Breast epithelium (tissue), 4 donors: ENCODE measurements at regions not wholly inside any gene's neighbourhood (a gene's known extent, or its start where the extent isn't known, plus 50 kb on each side); places are given as distances from the start of the nearest gene placed in this dataset.

Experiments used
- DNase-seq, 2 donors: peaks; one replicate each; pipeline ENCODE4 v3.0.0-alpha.2; 2019; ENCODE audit warnings: low spot score in 2 of 2
- H3K27ac ChIP-seq, 2 donors: fragments of 200-600 bp; sonication (generic) in 1 of 2; one replicate each; pipeline ENCODE4 v1.5.1; 2016 to 2019; ENCODE audit warnings: mild to moderate bottlenecking in 1 of 2
- H3K27me3 ChIP-seq, 2 donors: fragments of 200-600 bp; sonication (generic) in 1 of 2; one replicate each; pipeline versions ENCODE4 v1.5.1 to v1.6.0; 2017 to 2019; ENCODE audit warnings: control low read depth in 1 of 2, mild to moderate bottlenecking in 1 of 2
- H3K36me3 ChIP-seq: fragments of 200-600 bp; one replicate; pipeline ENCODE4 v1.5.1; 2019
- H3K4me1 ChIP-seq, 2 donors: fragments of 200-600 bp; sonication (generic); one replicate each; pipeline ENCODE4 v1.5.1; 2016 to 2019; ENCODE audit warnings: control low read depth in 1 of 2
- H3K4me3 ChIP-seq, 3 donors: fragments of 200-600 bp; sonication (generic); 1 replicate in 2 of 3; 2 replicates in 1 of 3; pipeline ENCODE4 v1.5.1; 2016 to 2019; ENCODE audit warnings: mild to moderate bottlenecking in 3 of 3, moderate library complexity in 2 of 3
- H3K9me3 ChIP-seq, 2 donors: fragments of 200-600 bp; sonication (generic) in 1 of 2; one replicate each; pipeline ENCODE4 v1.5.1; 2016 to 2019; ENCODE audit warnings: control low read depth in 1 of 2
- CTCF ChIP-seq, 3 donors: fragments of 450-650 bp; IDR thresholded peaks; one replicate each; pipeline ENCODE4 v1.5.1; 2016 to 2017; ENCODE audit warnings: antibody characterized with exemption in 3 of 3, mild to moderate bottlenecking in 3 of 3, moderate library complexity in 3 of 3
- POLR2A ChIP-seq: fragments of 450-650 bp; IDR thresholded peaks from one replicate; pipeline ENCODE4 v1.6.1; 2016; ENCODE audit warnings: antibody characterized with exemption, mild to moderate bottlenecking, moderate library complexity
- POLR2AphosphoS5 ChIP-seq, 3 donors: sonication (generic); formaldehyde crosslinking; IDR thresholded peaks; one replicate each; pipeline ENCODE4 v1.6.1; 2017; ENCODE audit warnings: antibody characterized with exemption in 3 of 3
- intact Hi-C: fragments of 100-400 bp; cut with DNase I; formaldehyde crosslinking; loops from one replicate; pipeline ENCODE4 v1.15.1; 2023; ENCODE audit warnings: low total_unique reads

- Histone ChIP-seq H3K36me3 (no peaks in the 10 kb centered on the region), H3K4me3 (no peak overlapping the region), H3K4me1 (no peaks in the 10 kb centered on the region), H3K27me3 (no peaks in the 10 kb centered on the region), H3K27ac (no peak overlapping the region), H3K9me3 (no peaks in the 10 kb centered on the region)
- intact Hi-C loops: no loop called here
- DNase-seq: no peak
- TF ChIP-seq POLR2A: no peak
- no peak for TF ChIP-seq POLR2AphosphoS5 (IDR thresholded peaks at IDR 0.05)
- TF ChIP-seq CTCF (IDR thresholded peaks at IDR 0.05): no peak
These were observed 344.9 kb downstream of the EFNA5 start for GRCh38 chr5:107325866-107326265.

- H3K9me3 ChIP-seq: no peaks in the 10 kb centered on the region
- H3K36me3 ChIP-seq: no peaks in the 10 kb centered on the region
- DNase-seq: no peak
- no peaks in the 10 kb centered on the region for H3K4me1 ChIP-seq
- H3K27ac ChIP-seq: no peak overlapping the region
- H3K4me3 ChIP-seq: no peak overlapping the region
- intact Hi-C loops: no loop called here
- no peaks in the 10 kb centered on the region for H3K27me3 ChIP-seq
- no peak for TF ChIP-seq CTCF (IDR thresholded peaks at IDR 0.05)
- TF ChIP-seq POLR2A: no peak
- TF ChIP-seq POLR2AphosphoS5 (IDR thresholded peaks at IDR 0.05): no peak
These were observed 345.9 kb downstream of the EFNA5 start for GRCh38 chr5:107324809-107325208.

- TF ChIP-seq CTCF (IDR thresholded peaks at IDR 0.05): no peak
- no peak for TF ChIP-seq POLR2AphosphoS5 (IDR thresholded peaks at IDR 0.05)
- TF ChIP-seq POLR2A: no peak
- Histone ChIP-seq H3K27me3 (no peaks in the 10 kb centered on the region), H3K4me3 (no peak overlapping the region), H3K36me3 (no peaks in the 10 kb centered on the region), H3K27ac (no peak overlapping the region), H3K9me3 (no peaks in the 10 kb centered on the region), H3K4me1 (no peaks in the 10 kb centered on the region)
- no peak for DNase-seq
- intact Hi-C loops: no loop called here
These were observed 346.7 kb downstream of the EFNA5 start for GRCh38 chr5:107324071-107324470.

- H3K27ac ChIP-seq: no peak overlapping the region
These were observed 347.2 kb downstream of the EFNA5 start for GRCh38 chr5:107323536-107323935.

GRCh38 chr5:107322936-107323335, 347.8 kb downstream of the EFNA5 start:
- H3K36me3 ChIP-seq: no peaks in the 10 kb centered on the region
- TF ChIP-seq POLR2A (no peak), POLR2AphosphoS5 (IDR thresholded peaks at IDR 0.05) (no peak), CTCF (IDR thresholded peaks at IDR 0.05) (no peak)
- no peaks in the 10 kb centered on the region for H3K9me3 ChIP-seq
- H3K4me1 ChIP-seq: no peaks in the 10 kb centered on the region
- intact Hi-C loops: no loop called here
- DNase-seq: no peak
- no peaks in the 10 kb centered on the region for H3K27me3 ChIP-seq
- H3K4me3 ChIP-seq: no peak overlapping the region
- no peak overlapping the region for H3K27ac ChIP-seq

More at GRCh38 chr5:107323536-107323935, 347.2 kb downstream of the EFNA5 start:
- intact Hi-C loops: no loop called here
- TF ChIP-seq POLR2AphosphoS5 (IDR thresholded peaks at IDR 0.05) (no peak), POLR2A (no peak), CTCF (IDR thresholded peaks at IDR 0.05) (no peak)
- Histone ChIP-seq H3K9me3 (no peaks in the 10 kb centered on the region), H3K4me3 (no peak overlapping the region), H3K27me3 (no peaks in the 10 kb centered on the region), H3K4me1 (no peaks in the 10 kb centered on the region), H3K36me3 (no peaks in the 10 kb centered on the region)
- no peak for DNase-seq
